Fibroblast of the aortic adventitia (primary cell): ENCODE measurements at regions not wholly inside any gene's neighbourhood (a gene's known extent, or its start where the extent isn't known, plus 50 kb on each side); places are given as distances from the start of the nearest gene placed in this dataset. TPM values are rescaled to one million over a fixed set of nuclear protein-coding genes. Genes with fewer than 3 reads are reported as not detected.
A peak's percentile ranks its signal among the peaks of the same experiment; 100 is the strongest.
"Not testable (repeated sequence)": the region's sequence is repeated elsewhere in the genome, so short reads cannot be mapped to it uniquely, and the experiment has no call there.

ENCODE experiments used
- DNase-seq: peaks from one replicate; pipeline ENCODE4 v3.0.0-alpha.2; 2010; ENCODE audit warnings: low read depth
- H3K4me3 ChIP-seq: 2 replicates; pipeline ENCODE4 v1.5.1; 2011; ENCODE audit warnings: low read depth, mild to moderate bottlenecking, control low read depth, low read length, moderate library complexity
- small RNA-seq: library from RNA; depleted of rRNA; stranded (forward); fragments of <200 nt; gene quantifications from one replicate; pipeline ENCODE3, GENCODE V24; 2012
- TF ChIP-seq, protein P1 (sequence below): IDR thresholded peaks from 2 replicates; pipeline ENCODE4 v1.5.1; 2011; ENCODE audit warnings: mild to moderate bottlenecking, low read length, control low read depth, inconsistent platforms; ENCODE audit not compliant: insufficient read depth

- DNase-seq = no peak
- no peak overlapping the region for H3K4me3 ChIP-seq
- TF ChIP-seq, protein P1, sequence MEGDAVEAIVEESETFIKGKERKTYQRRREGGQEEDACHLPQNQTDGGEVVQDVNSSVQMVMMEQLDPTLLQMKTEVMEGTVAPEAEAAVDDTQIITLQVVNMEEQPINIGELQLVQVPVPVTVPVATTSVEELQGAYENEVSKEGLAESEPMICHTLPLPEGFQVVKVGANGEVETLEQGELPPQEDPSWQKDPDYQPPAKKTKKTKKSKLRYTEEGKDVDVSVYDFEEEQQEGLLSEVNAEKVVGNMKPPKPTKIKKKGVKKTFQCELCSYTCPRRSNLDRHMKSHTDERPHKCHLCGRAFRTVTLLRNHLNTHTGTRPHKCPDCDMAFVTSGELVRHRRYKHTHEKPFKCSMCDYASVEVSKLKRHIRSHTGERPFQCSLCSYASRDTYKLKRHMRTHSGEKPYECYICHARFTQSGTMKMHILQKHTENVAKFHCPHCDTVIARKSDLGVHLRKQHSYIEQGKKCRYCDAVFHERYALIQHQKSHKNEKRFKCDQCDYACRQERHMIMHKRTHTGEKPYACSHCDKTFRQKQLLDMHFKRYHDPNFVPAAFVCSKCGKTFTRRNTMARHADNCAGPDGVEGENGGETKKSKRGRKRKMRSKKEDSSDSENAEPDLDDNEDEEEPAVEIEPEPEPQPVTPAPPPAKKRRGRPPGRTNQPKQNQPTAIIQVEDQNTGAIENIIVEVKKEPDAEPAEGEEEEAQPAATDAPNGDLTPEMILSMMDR = no peak
Observed at GRCh38 chr2:240383871-240384700, 51.4 kb upstream of the GPC1 start.

GRCh38 chr2:240384711-240385450 lies 50.6 kb upstream of the GPC1 start:
- no peak overlapping the region for H3K4me3 ChIP-seq
- no peak for DNase-seq
- TF ChIP-seq, protein P1 = no peak

GRCh38 chr2:240385451-240386161 lies 49.9 kb upstream of the GPC1 start:
- DNase-seq = peak; percentile 20
- H3K4me3 ChIP-seq = not testable (repeated sequence)

Small RNA genes lying in the stretch of these regions (small RNA-seq; reads per million reads assigned to genes)
- gene RF00012 = not detected
